COLO668 (cell line): ENCODE measurements at regions not wholly inside any gene's neighbourhood (a gene's known extent, or its start where the extent isn't known, plus 50 kb on each side); places are given as distances from the start of the nearest gene placed in this dataset.

ENCODE experiments used
- DNase-seq: peaks from one replicate; lab custom pipeline; 2025; ENCODE audit not compliant: unreplicated experiment; lab: John Stamatoyannopoulos, UW

GRCh38 chr1:22347854-22348760, 103.5 kb upstream of the ZBTB40 start:
- DNase-seq: peak; percentile 84

GRCh38 chr1:22349362-22350043, 102.1 kb upstream of the ZBTB40 start:
- DNase-seq: peak; percentile 87

GRCh38 chr1:22350171-22350923, 101.3 kb upstream of the ZBTB40 start:
- no peak for DNase-seq

- DNase-seq: no peak
These were observed 100.5 kb upstream of the ZBTB40 start for GRCh38 chr1:22350924-22351767.

DNA sequence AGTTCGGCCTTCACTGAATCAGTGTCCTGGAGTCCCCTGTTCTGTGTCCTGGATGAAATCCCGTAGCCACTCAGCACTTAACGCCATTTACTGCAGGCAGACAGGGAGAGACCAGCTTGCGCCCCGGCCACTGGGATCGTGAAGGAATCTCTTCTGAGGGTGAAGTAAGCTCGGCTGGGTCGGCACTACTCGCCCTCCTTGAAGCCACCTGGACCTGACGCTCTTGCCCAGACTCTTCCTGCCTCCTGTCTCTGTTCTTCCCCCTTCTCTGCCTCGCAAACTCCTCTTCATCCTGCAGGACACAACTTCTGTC, 99.9 kb upstream of the ZBTB40 start:
- DNase-seq: no peak

DNA sequence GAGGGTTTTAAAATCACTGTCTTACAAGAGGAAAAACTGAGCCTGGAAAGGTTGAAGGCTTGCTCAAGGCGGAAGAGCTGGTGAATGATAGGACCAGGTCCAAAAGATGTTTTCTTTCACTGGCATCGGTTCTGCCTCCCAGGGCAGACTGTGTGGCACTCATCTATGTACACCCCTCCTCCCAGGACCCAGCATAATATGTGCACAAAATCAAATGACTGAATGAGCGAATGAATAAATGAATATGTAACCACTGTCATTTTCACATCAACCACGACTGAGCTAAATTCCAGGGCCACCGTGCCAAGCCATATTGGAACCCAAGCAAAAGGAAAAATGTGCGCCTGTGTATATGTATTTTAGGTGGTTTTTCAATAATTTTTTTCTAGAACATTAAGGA, 99.3 kb upstream of the ZBTB40 start:
- DNase-seq: no peak

DNA sequence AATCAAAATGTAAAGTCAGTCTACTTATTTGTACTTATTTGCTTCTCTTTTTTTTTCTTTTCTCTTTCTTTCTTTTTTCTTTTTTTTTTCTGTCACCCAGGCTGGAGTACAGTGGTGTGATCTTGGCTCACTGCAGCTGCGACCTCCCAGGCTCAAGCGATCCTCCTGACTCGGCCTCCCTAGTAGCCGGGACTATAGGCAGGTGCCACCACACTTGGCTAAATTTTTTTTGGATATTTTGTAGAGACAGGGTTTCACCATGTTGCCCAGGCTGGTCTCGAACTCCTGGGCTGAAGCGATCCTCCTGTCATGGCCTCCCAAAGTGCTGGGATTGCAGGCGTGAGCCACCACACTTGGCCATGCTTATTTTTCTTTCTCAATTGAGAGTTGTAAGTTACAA, 98.8 kb upstream of the ZBTB40 start:
- no peak for DNase-seq

DNA sequence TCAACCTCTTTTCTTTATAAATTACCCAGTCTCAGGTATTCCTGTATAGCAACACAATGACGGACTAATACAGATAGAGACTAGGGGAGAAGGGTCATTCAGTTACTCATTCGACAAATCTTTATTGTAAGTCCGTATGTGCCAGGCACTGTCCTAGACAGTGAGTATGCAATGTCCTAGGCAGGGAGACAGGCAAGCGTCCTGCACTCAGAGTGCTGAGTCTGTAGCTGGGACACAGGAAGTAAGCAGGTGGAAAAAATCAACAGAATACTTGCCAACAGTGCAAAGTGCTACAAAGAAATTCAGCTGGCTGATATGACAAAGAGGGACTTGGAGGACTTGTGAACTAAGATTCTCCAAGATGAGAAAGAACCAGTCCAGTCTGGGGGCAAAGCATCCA, 92.2 kb upstream of the ZBTB40 start:
- no peak for DNase-seq

- no peak for DNase-seq
These were observed 88.8 kb upstream of the ZBTB40 start for GRCh38 chr1:22362626-22363402.

GRCh38 chr1:22363403-22364325, 88.0 kb upstream of the ZBTB40 start:
- no peak for DNase-seq

DNA sequence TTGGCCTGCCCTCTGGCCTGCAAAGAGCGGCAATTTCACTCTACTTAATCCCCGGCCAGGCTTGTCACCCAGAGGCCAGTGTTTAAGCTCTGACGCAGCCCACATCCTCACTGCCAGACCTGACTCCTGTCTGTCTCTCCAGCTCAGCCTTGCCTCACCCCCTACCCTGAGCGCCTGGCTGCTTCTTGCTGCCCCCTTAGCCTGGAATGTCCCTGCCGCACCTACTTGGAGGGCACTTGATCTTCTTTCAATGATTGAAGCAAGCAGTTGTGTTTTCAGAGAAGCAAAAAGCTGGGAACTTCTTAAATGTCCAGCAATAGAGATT, 87.4 kb upstream of the ZBTB40 start:
- DNase-seq: no peak

DNA sequence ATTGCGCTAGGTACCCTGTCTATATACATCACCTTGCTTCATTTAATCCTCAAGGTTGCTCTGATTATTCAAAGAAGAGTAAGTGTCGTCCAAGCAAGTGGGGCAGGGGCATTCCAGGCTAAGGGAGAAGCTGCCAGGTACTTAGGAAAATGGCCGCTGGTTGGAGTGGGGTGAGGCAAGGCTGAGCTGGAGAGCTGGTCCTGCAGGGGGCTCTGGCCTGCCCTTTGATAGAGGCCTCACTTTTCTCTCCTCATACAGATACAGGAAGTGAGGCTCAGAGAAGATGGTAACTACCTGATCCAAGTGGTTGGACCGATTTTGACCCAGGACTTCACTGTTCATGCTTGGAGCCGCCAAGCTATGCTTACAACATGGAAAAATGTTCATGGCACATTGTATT, 86.9 kb upstream of the ZBTB40 start:
- DNase-seq: no peak

DNA sequence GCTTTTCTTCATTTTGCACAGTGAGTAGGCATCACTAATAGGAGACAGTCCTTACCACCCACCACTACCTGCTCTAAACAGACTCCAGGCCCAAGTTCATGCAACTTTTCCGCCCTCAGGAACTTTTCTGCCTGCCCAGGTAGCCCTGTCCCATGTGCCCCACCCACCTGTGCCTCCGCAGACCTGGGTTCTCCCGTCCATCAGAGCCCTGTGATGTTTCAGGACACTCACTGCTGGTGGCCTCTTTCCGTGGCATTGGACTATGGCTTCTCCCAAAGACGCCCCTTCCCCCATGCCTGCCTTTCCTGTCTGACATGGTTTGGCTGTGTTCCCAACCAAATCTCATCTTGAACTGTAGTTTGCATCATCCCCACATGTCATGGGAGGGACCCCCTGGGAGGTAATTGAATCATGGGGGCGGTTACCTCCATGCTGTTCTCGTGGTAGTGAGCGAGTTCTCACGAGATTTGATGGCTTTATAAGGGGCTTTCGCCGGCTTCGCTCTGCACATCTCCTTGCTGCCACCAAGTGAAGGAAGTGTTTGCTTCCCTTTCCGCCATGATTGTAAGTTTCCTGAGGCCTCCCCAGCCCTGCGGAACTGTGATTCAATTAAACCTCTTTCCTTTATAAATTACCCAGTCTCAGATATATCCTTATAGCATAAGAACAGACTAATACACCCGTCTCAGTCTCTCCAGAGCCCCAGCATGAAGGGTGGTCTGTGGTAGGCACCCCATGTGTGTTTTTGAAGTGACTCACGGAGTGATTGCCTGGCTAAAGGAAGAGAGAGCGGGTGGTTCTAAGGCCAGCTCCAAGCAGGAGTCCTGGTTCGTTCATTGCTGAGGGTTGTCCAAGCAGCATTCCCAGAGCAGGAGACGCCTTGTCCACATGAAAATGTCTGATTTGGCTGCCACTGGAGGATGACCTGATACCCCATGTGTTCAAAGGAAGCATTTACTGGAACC, 86.0 kb upstream of the ZBTB40 start:
- DNase-seq: no peak

- DNase-seq: no peak
These were observed 85.3 kb upstream of the ZBTB40 start for GRCh38 chr1:22366346-22366745.

DNA sequence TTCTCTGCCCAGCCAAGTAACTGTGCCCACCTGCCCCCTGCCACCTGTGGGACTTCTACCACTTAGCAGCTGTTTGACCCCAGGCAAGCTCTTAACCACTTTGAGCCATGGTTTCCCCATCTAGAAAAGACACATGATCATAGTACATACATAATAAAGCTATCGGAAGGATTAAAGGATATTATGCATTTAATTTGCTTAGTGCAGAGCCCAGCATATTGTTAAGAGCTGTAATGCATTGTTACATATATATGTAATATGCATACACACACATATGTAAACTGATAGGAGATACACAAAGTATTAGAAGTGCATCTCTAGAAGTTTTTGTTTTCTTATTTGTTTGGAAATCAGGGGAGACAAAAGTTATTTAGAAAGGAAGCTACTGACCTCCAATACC, 83.5 kb upstream of the ZBTB40 start:
- no peak for DNase-seq

GRCh38 chr1:22369294-22370189, 82.1 kb upstream of the ZBTB40 start:
- no peak for DNase-seq

DNA sequence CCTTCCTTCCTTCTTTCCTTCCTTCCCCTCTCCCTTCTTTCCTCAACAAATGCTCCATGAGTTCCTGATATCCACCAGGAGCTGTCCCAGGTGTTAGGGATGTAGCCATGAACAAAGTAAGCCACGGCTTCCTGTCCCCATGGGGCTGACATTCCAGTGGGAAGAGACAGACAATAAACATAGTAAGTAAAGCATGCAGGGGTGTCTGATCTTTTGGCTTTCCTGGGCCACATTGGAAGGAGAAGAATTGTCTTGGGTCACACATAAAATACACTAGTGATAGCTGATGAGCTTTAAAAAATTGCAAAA, 81.5 kb upstream of the ZBTB40 start:
- DNase-seq: no peak
